GM18499 (cell line): ENCODE measurements at regions not wholly inside any gene's neighbourhood (a gene's known extent, or its start where the extent isn't known, plus 50 kb on each side); places are given as distances from the start of the nearest gene placed in this dataset.

Experiments
- ATAC-seq: cut with Tn5 transposase; IDR thresholded peaks from one replicate; pipeline ENCODE4 v1.9.1; 2021; ENCODE audit warnings: moderate number of reproducible peaks; ENCODE audit not compliant: insufficient read depth, unreplicated experiment

GRCh38 chr1:218670875-218671274 lies 325.7 kb downstream of the TGFB2 start:
- ATAC-seq, result no peak

GRCh38 chr1:218671573-218671972 lies 326.4 kb downstream of the TGFB2 start:
- no peak for ATAC-seq

- no peak for ATAC-seq
Observed at GRCh38 chr1:218673170-218673569, 328.0 kb downstream of the TGFB2 start.

GRCh38 chr1:218674280-218674773 lies 329.2 kb downstream of the TGFB2 start:
- no peak for ATAC-seq

GRCh38 chr1:218677026-218677425 lies 331.9 kb downstream of the TGFB2 start:
- no peak for ATAC-seq

GRCh38 chr1:218679391-218679790 lies 334.3 kb downstream of the TGFB2 start:
- no peak for ATAC-seq

- ATAC-seq, result no peak
Observed at GRCh38 chr1:218679988-218680748, 335.0 kb downstream of the TGFB2 start.

GRCh38 chr1:218683242-218683641 lies 338.1 kb downstream of the TGFB2 start:
- no peak for ATAC-seq

GRCh38 chr1:218686258-218686657 lies 341.1 kb downstream of the TGFB2 start:
- no peak for ATAC-seq

GRCh38 chr1:218686761-218687160 lies 341.6 kb downstream of the TGFB2 start:
- no peak for ATAC-seq

GRCh38 chr1:218692808-218693207 lies 347.7 kb downstream of the TGFB2 start:
- ATAC-seq, result no peak

- no peak for ATAC-seq
Observed at GRCh38 chr1:218693599-218693998, 348.5 kb downstream of the TGFB2 start.

GRCh38 chr1:218694085-218694484 lies 348.9 kb downstream of the TGFB2 start:
- ATAC-seq, result no peak

GRCh38 chr1:218694636-218695035 lies 349.5 kb downstream of the TGFB2 start:
- ATAC-seq, result no peak

GRCh38 chr1:218695525-218695924 lies 350.4 kb downstream of the TGFB2 start:
- ATAC-seq, result no peak

- ATAC-seq, result no peak
Observed at GRCh38 chr1:218698141-218698540, 353.0 kb downstream of the TGFB2 start.

GRCh38 chr1:218699421-218699820 lies 354.3 kb downstream of the TGFB2 start:
- ATAC-seq, result no peak

GRCh38 chr1:218699865-218700264 lies 354.7 kb downstream of the TGFB2 start:
- ATAC-seq, result no peak

GRCh38 chr1:218700666-218701065 lies 355.5 kb downstream of the TGFB2 start:
- no peak for ATAC-seq

- no peak for ATAC-seq
Observed at GRCh38 chr1:218701131-218701530, 356.0 kb downstream of the TGFB2 start.

GRCh38 chr1:218702775-218703174 lies 357.6 kb downstream of the TGFB2 start:
- ATAC-seq, result no peak

- no peak for ATAC-seq
Observed at GRCh38 chr1:218703836-218704235, 358.7 kb downstream of the TGFB2 start.
